GM18868 (cell line): ENCODE measurements at regions not wholly inside any gene's neighbourhood (a gene's known extent, or its start where the extent isn't known, plus 50 kb on each side); places are given as distances from the start of the nearest gene placed in this dataset.

Experiments used
- ATAC-seq: cut with Tn5 transposase; IDR thresholded peaks from one replicate; pipeline ENCODE4 v1.9.1; 2021; ENCODE audit warnings: mild to moderate bottlenecking, moderate library complexity; ENCODE audit not compliant: unreplicated experiment

GRCh38 chr20:60269573-60270162, 311.4 kb downstream of the CDH26 start:
- no peak for ATAC-seq

GRCh38 chr20:60270341-60270740, 312.1 kb downstream of the CDH26 start:
- ATAC-seq, result no peak

DNA sequence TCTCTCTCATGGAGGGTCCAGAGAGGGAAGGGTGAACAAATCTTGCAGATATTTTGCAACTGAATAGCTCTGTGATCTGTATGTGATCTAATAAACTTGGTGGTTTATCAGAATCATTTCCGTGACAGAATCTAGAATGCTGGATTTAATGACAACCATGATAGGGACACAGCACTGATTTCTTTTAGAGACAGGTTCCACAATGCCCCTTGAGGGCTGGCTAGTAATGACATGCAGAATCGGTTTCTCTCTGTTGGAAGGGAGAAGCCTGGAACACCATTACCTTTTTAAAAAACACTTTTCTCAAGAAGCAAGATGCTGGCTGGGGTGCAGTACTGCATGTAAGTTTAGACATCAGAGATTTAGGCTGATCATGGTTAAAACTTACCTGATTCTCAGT, 313.4 kb downstream of the CDH26 start:
- no peak for ATAC-seq

- no peak for ATAC-seq
Measured at GRCh38 chr20:60272790-60273189, 314.6 kb downstream of the CDH26 start.

GRCh38 chr20:60274717-60275116, 316.5 kb downstream of the CDH26 start:
- no peak for ATAC-seq

DNA sequence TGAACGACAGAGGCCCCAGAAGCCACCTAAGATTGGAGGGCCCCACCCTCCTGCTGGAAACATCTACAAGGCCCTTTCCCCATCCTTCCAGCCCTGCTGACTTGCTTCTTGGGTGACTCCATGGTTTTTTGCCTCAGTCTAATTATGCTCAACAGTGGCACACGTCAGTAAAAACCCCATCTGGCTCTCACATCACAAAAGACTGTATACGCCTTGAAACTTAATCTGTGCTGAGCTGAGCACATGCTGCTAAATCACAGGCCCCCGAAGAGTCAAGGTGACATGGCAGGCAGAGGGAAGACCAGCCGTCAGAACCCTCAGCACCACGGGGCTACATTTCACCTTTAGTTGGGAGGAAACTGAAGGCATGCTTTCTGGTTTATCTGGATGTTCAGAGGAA, 323.1 kb downstream of the CDH26 start:
- no peak for ATAC-seq

DNA sequence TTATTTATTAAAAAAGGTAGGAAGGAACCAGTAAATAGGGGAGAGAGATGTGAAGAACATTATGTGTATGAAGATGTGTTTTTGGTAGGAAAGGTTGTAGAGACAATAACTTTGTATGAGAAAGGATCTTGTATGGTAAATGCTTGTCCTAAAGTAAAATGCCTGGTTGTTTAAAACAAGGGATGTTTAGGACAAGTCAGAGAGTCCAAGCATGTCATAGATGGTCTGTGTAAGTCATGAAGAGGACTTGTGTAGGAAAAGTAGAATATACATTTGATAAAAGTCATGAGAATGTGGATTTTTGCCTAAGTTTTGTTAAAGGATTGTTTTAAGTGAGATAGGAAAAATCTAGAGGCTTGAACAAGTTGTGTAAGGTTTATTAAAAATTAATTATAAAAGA, 325.1 kb downstream of the CDH26 start:
- no peak for ATAC-seq

DNA sequence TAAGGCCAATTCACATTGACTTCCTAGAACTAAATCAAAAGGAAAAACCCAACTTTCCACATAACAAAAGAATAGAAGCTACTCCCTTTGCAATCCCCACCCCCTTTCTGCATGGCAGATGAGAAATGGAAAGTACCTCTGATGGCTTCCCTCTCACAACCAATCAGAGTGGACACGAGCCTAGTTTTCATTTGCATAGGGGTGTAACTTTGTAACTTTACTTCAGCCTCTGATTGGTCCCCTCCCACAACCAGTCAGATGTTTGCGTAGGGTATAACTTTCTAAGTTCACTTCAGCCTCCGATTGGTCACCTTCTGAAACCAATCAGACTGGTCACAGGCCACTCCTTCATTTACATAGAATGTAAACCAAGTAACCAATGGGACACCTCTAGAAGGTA, 328.5 kb downstream of the CDH26 start:
- no peak for ATAC-seq

DNA sequence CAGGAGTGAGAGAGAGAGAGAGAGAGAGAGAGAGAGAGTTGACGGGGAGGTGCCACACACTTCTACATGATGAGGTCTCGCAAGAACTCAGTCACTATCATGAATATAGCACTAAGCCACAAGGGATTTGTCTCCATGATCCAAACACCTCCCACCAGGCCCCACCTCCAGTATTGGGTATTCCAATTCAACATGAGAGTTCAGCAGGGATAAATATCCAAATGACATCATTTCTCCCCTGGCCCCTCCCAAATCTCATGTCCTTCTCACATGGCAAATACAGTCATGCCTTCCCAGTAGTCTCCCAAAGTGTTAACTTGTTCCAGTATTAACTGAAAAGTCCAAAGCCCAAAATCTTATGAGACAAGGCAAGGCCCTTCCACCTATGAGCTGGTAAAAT, 330.7 kb downstream of the CDH26 start:
- ATAC-seq, result no peak

GRCh38 chr20:60292001-60292520, 333.8 kb downstream of the CDH26 start:
- no peak for ATAC-seq

- no peak for ATAC-seq
Measured at GRCh38 chr20:60294632-60295031, 336.4 kb downstream of the CDH26 start.

DNA sequence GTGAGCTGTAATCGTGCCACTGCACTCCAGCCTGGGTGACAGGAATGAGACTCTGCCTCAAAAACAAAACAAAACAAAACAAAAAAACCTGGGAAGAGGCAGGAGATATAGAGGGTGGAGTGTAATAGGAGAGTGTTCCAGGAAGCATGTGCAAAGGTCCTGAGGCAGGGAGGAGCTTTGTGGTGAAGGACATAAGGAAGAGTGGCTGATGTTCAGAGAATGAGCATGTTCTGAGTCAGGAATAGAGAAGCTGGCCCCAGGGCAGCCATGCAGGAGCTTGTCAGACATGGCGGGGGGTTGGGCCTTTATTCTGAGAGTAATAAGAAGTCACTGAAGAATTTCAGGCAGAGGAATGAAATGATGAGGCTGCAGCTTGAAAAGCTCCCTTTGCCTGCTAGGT, 337.0 kb downstream of the CDH26 start:
- no peak for ATAC-seq

DNA sequence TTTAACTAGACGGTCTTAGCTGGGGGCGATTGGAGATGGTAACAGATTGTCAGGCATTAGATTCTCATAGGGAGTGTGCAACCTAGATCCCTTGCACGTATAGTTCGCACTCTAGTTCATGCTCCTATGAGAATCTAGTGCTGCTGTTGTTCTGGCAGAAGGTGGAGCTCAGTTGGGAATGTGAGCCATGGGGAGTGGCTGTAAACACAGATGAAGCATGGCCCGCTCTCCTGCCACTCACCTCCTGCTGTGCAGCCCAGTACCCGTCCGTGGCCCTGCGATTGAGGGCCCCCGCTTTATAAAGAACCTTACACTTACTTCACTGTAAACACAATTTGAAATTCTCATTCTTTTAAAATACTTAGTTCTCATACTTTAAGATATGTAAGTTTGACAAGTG, 339.4 kb downstream of the CDH26 start:
- no peak for ATAC-seq

GRCh38 chr20:60298647-60299046, 340.4 kb downstream of the CDH26 start:
- ATAC-seq, result no peak

- no peak for ATAC-seq
Measured at GRCh38 chr20:60299951-60300350, 341.7 kb downstream of the CDH26 start.

DNA sequence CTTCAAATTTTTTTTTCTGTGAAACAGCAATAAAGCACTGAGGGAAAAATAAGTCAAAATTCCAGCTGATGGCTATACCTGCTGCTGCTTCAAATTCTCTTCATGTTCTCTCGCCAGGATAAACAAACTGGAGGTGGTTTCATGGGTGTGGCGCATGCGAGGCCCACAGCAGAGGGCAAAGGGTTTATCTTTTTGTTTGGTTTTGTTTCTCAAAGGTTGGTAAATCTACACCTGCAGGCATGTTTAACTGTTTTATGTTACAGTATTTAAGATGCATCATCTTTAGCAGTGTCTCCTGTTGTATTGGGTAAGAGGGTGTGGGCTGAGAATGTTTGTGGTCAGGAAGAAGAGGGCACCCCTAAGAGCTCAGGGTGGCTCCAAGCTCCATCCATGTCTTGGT, 342.2 kb downstream of the CDH26 start:
- ATAC-seq, result no peak

GRCh38 chr20:60302875-60303274, 344.7 kb downstream of the CDH26 start:
- ATAC-seq, result no peak

DNA sequence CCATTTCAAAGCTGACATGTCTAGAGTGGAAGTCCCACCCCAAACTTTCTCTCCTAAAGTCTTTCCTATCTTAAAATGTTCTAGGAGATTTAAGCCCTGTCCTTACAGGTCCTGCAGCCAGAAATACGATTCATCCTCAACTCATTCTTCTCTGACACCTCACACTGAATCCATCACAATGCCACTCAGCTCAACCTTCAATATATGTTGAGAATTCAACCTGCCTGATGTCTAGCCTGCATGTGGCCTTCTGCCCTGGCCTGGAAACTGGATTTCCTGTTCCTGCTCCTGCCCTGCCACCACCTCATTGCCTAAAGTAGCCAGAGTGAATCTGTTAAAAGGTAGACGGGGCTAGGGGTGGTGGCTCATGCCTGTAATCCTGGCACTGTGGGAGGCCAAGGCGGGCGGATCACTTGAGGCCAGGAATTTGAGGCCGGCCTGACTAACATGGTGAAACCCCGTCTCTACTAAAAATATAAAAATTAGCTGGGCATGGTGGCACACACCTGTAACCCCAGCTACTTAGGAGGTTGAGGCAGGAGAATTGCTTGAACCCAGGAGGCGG, 345.9 kb downstream of the CDH26 start:
- no peak for ATAC-seq

GRCh38 chr20:60304931-60305330, 346.7 kb downstream of the CDH26 start:
- no peak for ATAC-seq

GRCh38 chr20:60306105-60306504, 347.9 kb downstream of the CDH26 start:
- ATAC-seq, result no peak

DNA sequence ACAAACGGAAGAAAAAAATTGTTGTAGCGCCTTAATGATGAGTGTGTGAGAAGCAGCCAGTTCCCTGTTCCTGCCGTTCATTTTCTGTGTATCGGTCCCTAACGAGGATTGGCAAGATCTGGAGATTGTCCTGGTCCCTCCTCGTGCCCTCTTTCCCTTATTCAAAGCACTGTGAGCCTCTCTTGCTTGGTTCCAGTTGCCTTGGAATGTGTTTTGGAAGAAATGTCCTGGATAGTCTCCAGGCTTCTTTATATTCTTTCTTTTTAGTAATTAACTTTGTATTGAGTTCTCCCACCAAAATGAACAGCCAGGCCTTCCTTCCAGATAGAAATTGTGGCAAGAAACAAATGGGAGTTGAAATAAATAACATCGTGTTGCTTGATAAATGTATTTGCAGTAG, 348.3 kb downstream of the CDH26 start:
- ATAC-seq, result no peak

DNA sequence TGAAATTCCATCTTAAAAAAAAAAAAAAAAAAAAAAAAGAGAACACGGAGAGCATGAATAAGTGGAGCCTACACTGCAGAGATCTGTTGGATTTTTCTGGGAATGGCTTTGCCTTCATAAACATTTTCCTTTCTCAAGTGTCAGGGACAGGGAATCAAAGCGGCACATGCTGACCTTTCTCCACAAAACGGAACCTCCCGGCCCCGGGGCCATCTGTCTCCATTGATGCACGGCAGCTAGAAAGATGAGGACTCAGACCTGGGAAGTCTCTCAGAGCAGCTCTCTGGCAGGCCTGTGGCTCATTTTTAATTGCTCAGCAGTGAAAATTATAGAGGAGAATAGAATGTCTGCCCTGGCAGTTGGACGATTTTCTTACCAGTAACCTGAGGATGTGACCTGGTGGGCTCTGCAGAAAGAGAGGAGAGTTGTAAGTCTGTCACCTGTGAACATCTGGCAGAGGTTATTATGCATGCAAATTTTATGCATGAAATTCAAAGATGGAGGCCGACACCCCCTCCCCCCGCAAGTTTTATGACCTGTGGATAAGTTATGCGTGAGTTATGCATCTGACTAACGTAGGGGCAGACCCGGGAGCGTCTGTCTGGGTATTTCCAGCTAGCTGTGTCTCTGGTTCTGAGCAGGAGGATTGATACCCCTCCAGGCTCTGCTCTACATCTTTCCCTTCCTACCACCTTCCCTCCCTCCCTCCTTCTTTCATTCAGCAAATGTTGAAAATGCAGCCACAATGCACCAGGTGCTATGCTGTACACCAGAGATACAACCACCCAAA, 352.5 kb downstream of the CDH26 start:
- ATAC-seq, result no peak
